Smooth muscle cell (in vitro differentiated cells): ENCODE measurements at regions not wholly inside any gene's neighbourhood (a gene's known extent, or its start where the extent isn't known, plus 50 kb on each side); places are given as distances from the start of the nearest gene placed in this dataset.

Source experiments
- DNase-seq: peaks from one replicate; lab custom pipeline; 2025; ENCODE audit not compliant: unreplicated experiment; lab: John Stamatoyannopoulos, UW
- H2AFZ ChIP-seq: fragments of 200-600 bp; sonication (generic); 2 replicates; pipeline ENCODE4 v1.6.0; 2016; ENCODE audit warnings: antibody characterized with exemption, low read depth, mild to moderate bottlenecking
- H3F3A ChIP-seq: fragments of 200-600 bp; sonication (generic); 2 replicates; pipeline ENCODE4 v1.6.0; 2017; ENCODE audit warnings: antibody characterized with exemption, low read depth
- H3K27ac ChIP-seq: fragments of 200-600 bp; sonication (generic); 2 replicates; pipeline ENCODE4 v1.5.1; 2016; ENCODE audit warnings: low read depth, mild to moderate bottlenecking
- H3K27me3 ChIP-seq: fragments of 200-600 bp; sonication (generic); 2 replicates; pipeline ENCODE4 v1.6.1; 2016; ENCODE audit warnings: low read depth, mild to moderate bottlenecking
- H3K36me3 ChIP-seq: fragments of 200-600 bp; sonication (generic); 2 replicates; pipeline ENCODE4 v1.5.1; 2016; ENCODE audit warnings: low read depth
- H3K4me1 ChIP-seq: fragments of 200-600 bp; sonication (generic); 2 replicates; pipeline ENCODE4 v1.5.1; 2016; ENCODE audit warnings: low read depth
- H3K4me2 ChIP-seq: fragments of 200-600 bp; sonication (generic); 2 replicates; pipeline ENCODE4 v1.6.0; 2016; ENCODE audit warnings: mild to moderate bottlenecking
- H3K4me3 ChIP-seq: fragments of 200-600 bp; sonication (generic); 2 replicates; pipeline ENCODE4 v1.5.1; 2016; ENCODE audit warnings: mild to moderate bottlenecking
- H3K79me2 ChIP-seq: fragments of 200-600 bp; sonication (generic); 2 replicates; pipeline ENCODE4 v1.6.0; 2016; ENCODE audit warnings: low read depth, mild to moderate bottlenecking
- H3K9ac ChIP-seq: fragments of 200-600 bp; sonication (generic); 2 replicates; pipeline ENCODE4 v1.6.0; 2016; ENCODE audit warnings: low read depth
- H3K9me3 ChIP-seq: fragments of 200-600 bp; sonication (generic); replicated peaks from 2 replicates; pipeline ENCODE4 v1.5.1; 2016; ENCODE audit warnings: low read depth
- H4K20me1 ChIP-seq: fragments of 200-600 bp; sonication (generic); 2 replicates; pipeline ENCODE4 v1.6.0; 2016; ENCODE audit warnings: low read depth
- CTCF ChIP-seq: fragments of 200-600 bp; sonication (generic); IDR thresholded peaks from 2 replicates; pipeline ENCODE4 v1.5.1; 2017; ENCODE audit warnings: borderline replicate concordance, mild to moderate bottlenecking, antibody characterized with exemption; ENCODE audit not compliant: insufficient read depth, poor library complexity, severe bottlenecking
- WGBS: methylation state at CpG from one replicate; pipeline ENCODE4 v1.1.7; 2016; ENCODE audit warnings: low lambda C conversion rate; 5-methylcytosine and 5-hydroxymethylcytosine counted together

GRCh38 chr2:204449977-204450376 lies 95.3 kb upstream of the PARD3B start:
- Histone ChIP-seq H3K4me1 (peaks cover 15% of the 10 kb centered on the region), H3K36me3 (no peaks in the 10 kb centered on the region), H3K27ac (peak overlapping the region; percentile 47), H3K79me2 (no peaks in the 10 kb centered on the region), H4K20me1 (no peaks in the 10 kb centered on the region), H3K27me3 (no peaks in the 10 kb centered on the region), H3F3A (peaks cover 15% of the 10 kb centered on the region), H3K4me2 (no peak overlapping the region), H3K9me3 (no peaks in the 10 kb centered on the region), H3K9ac (no peak overlapping the region), H3K4me3 (no peak overlapping the region), H2AFZ (peak overlapping the region; percentile 70)
- 51% methylated on average over 3 of the region's 3 CpGs for WGBS
- TF ChIP-seq CTCF: no peak
- DNase-seq: no peak

GRCh38 chr2:204451766-204452165 lies 93.5 kb upstream of the PARD3B start:
- no peak overlapping the region for H2AFZ ChIP-seq
- peak overlapping the region; percentile 96 for H3K27ac ChIP-seq
- H3K36me3 ChIP-seq: no peaks in the 10 kb centered on the region
- peaks cover 15% of the 10 kb centered on the region for H3F3A ChIP-seq
- H3K4me1 ChIP-seq: peaks cover 15% of the 10 kb centered on the region
- DNase-seq: no peak
- no peaks in the 10 kb centered on the region for H4K20me1 ChIP-seq
- H3K4me3 ChIP-seq: no peak overlapping the region
- peak overlapping the region; percentile 70 for H3K4me2 ChIP-seq
- H3K9me3 ChIP-seq: no peaks in the 10 kb centered on the region
- WGBS: 80% methylated on average over 2 of the region's 2 CpGs
- peak overlapping the region; percentile 84 for H3K9ac ChIP-seq
- TF ChIP-seq CTCF: no peak
- no peaks in the 10 kb centered on the region for H3K79me2 ChIP-seq
- H3K27me3 ChIP-seq: no peaks in the 10 kb centered on the region

- Histone ChIP-seq H3K9me3 (no peaks in the 10 kb centered on the region), H3K9ac (peak overlapping the region; percentile 84), H3K4me3 (peak overlapping the region; percentile 13), H2AFZ (no peak overlapping the region), H3K36me3 (no peaks in the 10 kb centered on the region), H3K4me1 (peaks cover 15% of the 10 kb centered on the region), H3F3A (peaks cover 15% of the 10 kb centered on the region), H3K79me2 (no peaks in the 10 kb centered on the region), H4K20me1 (no peaks in the 10 kb centered on the region), H3K27ac (peak overlapping the region; percentile 96), H3K27me3 (no peaks in the 10 kb centered on the region), H3K4me2 (peak overlapping the region; percentile 80)
- WGBS: under 1% methylated on average over 7 of the region's 7 CpGs
- TF ChIP-seq CTCF: no peak
- peak; percentile 6 for DNase-seq
These were observed 92.7 kb upstream of the PARD3B start for GRCh38 chr2:204452464-204453023.

- no peaks in the 10 kb centered on the region for H4K20me1 ChIP-seq
- H3K79me2 ChIP-seq: no peaks in the 10 kb centered on the region
- no peaks in the 10 kb centered on the region for H3K36me3 ChIP-seq
- no peak overlapping the region for H3K4me3 ChIP-seq
- H3K9me3 ChIP-seq: no peaks in the 10 kb centered on the region
- 20% methylated on average over 7 of the region's 7 CpGs for WGBS
- peak overlapping the region; percentile 96 for H3K27ac ChIP-seq
- peak overlapping the region; percentile 49 for H2AFZ ChIP-seq
- H3F3A ChIP-seq: peaks cover 15% of the 10 kb centered on the region
- H3K4me2 ChIP-seq: peak overlapping the region; percentile 80
- peak overlapping the region; percentile 74 for H3K9ac ChIP-seq
- peaks cover 15% of the 10 kb centered on the region for H3K4me1 ChIP-seq
- no peaks in the 10 kb centered on the region for H3K27me3 ChIP-seq
- DNase-seq: peak; percentile 75
- TF ChIP-seq CTCF: no peak
These were observed 91.5 kb upstream of the PARD3B start for GRCh38 chr2:204453730-204454167.
